ENCODE measurements at regions not wholly inside any gene's neighbourhood (a gene's known extent, or its start where the extent isn't known, plus 50 kb on each side); places are given as distances from the start of the nearest gene placed in this dataset.

- CTCF ChIA-PET, result no interaction called here
- TF ChIP-seq GATA3 (IDR thresholded peaks at IDR 0.05; ENCODE audit: borderline replicate concordance), result no peak
- no peak for TF ChIP-seq USF2 (IDR thresholded peaks at IDR 0.05)
- no peak for TF ChIP-seq EHF (CRISPR knock-in tag; IDR thresholded peaks at IDR 0.05)
- no peak for TF ChIP-seq ZSCAN20 (CRISPR knock-in tag; IDR thresholded peaks at IDR 0.05)
- no peak for TF ChIP-seq CHD2 (IDR thresholded peaks at IDR 0.05; ENCODE audit: low read length, partially characterized antibody)
- no peak for TF ChIP-seq HOXA7 (CRISPR knock-in tag; IDR thresholded peaks at IDR 0.05)
- no peak for TF ChIP-seq MYC (IDR thresholded peaks at IDR 0.05; ENCODE audit: borderline replicate concordance, low read length)
- TF ChIP-seq CEBPB (IDR thresholded peaks at IDR 0.05), result no peak
- TF ChIP-seq MAX (IDR thresholded peaks at IDR 0.05), result no peak
- no peak for TF ChIP-seq POLR2AphosphoS2 (conservative IDR thresholded peaks at IDR 0.05; ENCODE audit: low read length)
- no peak for TF ChIP-seq RNF2 (IDR thresholded peaks at IDR 0.05; ENCODE audit: borderline replicate concordance, low read depth)
- no peak for TF ChIP-seq TP53 (CRISPR knock-in tag; IDR thresholded peaks at IDR 0.05)
Observed at GRCh38 chr7:146002431-146003078, 114.0 kb upstream of the CNTNAP2 start.

GRCh38 chr7:146002008-146002407, 114.6 kb upstream of the CNTNAP2 start:
- H3K4me3 ChIP-seq, result no peak overlapping the region
- ATAC-seq (no peak), DNase-seq (ENCODE audit: low read depth in 1 of 2, low spot score in 1 of 2) (no peak), FAIRE-seq (no peak)
- no peak overlapping the region for H3K4me2 ChIP-seq
- H3K27ac ChIP-seq, result no peak overlapping the region
- POLR2A ChIA-PET, result no interaction called here
- no peaks in the 10 kb centered on the region for H3K9me3 ChIP-seq
- H3K4me1 ChIP-seq, result no peaks in the 10 kb centered on the region
- TF ChIP-seq RFX5 (IDR thresholded peaks at IDR 0.05) (no peak), ZSCAN20 (CRISPR knock-in tag; IDR thresholded peaks at IDR 0.05) (no peak), MAFK (IDR thresholded peaks at IDR 0.05; ENCODE audit: partially characterized antibody) (no peak), USF2 (IDR thresholded peaks at IDR 0.05) (no peak), GATA3 (IDR thresholded peaks at IDR 0.05; ENCODE audit: borderline replicate concordance) (no peak), CTCF (IDR thresholded peaks at IDR 0.05) (no peak), ESRRA (IDR thresholded peaks at IDR 0.05; ENCODE audit: borderline replicate concordance, low read length) (no peak), CHD4 (IDR thresholded peaks at IDR 0.05; ENCODE audit: borderline replicate concordance) (no peak), TP53 (CRISPR knock-in tag; IDR thresholded peaks at IDR 0.05) (no peak), RAD21 (conservative IDR thresholded peaks at IDR 0.05 in 1 of 2, IDR thresholded peaks at IDR 0.05 in 1 of 2) (no peak), RCOR1 (IDR thresholded peaks at IDR 0.05; ENCODE audit: low read depth, low read length) (no peak), HES2 (IDR thresholded peaks at IDR 0.05) (no peak), NR3C1 (IDR thresholded peaks at IDR 0.05) (no peak), MYC (IDR thresholded peaks at IDR 0.05; ENCODE audit: borderline replicate concordance, low read length) (no peak)
- CTCF ChIA-PET, result no interaction called here

More at GRCh38 chr7:146002431-146003078, 114.0 kb upstream of the CNTNAP2 start:
- H3K4me3 ChIP-seq, result no peak overlapping the region
- FAIRE-seq, result no peak
- POLR2A ChIA-PET, result no interaction called here
- 6% methylated on average over 8 of the region's 8 CpGs for WGBS (ENCODE audit: missing lambda C conversion rate)
- H3K27ac ChIP-seq, result no peak overlapping the region
- no peak overlapping the region for H3K4me2 ChIP-seq
- H3K9me3 ChIP-seq, result no peaks in the 10 kb centered on the region
- ATAC-seq, result no peak
- DNase-seq (ENCODE audit: low read depth in 1 of 2, low spot score in 1 of 2), result no peak
- H3K4me1 ChIP-seq, result no peaks in the 10 kb centered on the region

Measured in A549 (cell line).